ENCODE measurements at regions not wholly inside any gene's neighbourhood (a gene's known extent, or its start where the extent isn't known, plus 50 kb on each side); places are given as distances from the start of the nearest gene placed in this dataset.
"Not testable (repeated sequence)": the region's sequence is repeated elsewhere in the genome, so short reads cannot be mapped to it uniquely, and the experiment has no call there.

DNA sequence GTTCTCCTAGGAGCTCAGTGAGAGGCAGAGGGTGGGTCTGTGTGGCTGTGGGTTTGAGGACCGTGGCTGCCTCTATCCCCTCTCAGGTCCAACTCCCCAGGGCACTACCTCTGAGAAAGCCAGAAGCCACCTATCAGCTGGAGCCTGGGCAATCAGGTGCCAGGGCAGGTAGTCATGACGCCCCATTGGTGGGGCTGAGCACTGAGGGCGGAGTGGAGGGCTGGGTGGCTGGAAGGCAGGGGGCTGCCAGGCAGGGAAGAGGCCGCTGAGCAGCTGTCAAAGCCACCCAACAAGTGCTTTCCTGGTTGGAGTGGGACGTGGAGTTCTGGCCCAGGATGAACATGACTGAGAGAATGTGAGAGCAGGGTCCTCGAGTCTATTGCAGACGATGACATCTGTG is 164.9 kb upstream of the AJAP1 start:
- H2BK15ac ChIP-seq (ENCODE audit: low read depth, low read length): no peak overlapping the region
- H2AK9ac ChIP-seq (replicated peaks; ENCODE audit: low read depth, low read length, poor library complexity): no peak overlapping the region
- in situ Hi-C loops (cut with MboI; ENCODE audit: low sequenced_read_pairs): no loop called here
- ChIA-PET CTCF (no interaction called here), POLR2A (ENCODE audit: unreplicated experiment) (no interaction called here)
- no peak overlapping the region for H2AFZ ChIP-seq (replicated peaks; ENCODE audit: low read length, poor library complexity)
- no peak overlapping the region for H4K8ac ChIP-seq (ENCODE audit: low read depth in 2 of 2, low read length in 2 of 2)
- no peak overlapping the region for H2AK5ac ChIP-seq (ENCODE audit: low read depth, low read length)
- H3K4me2 ChIP-seq (ENCODE audit: low read depth, low read length): no peak overlapping the region
- no peak overlapping the region for H4K91ac ChIP-seq (ENCODE audit: insufficient read depth, low read depth, low read length)
- H3K27me3 ChIP-seq (ENCODE audit: control insufficient read depth, insufficient read depth, low read length): no peaks in the 10 kb centered on the region
- H2BK120ac ChIP-seq (ENCODE audit: low read depth, low read length): no peak overlapping the region
- H3K79me1 ChIP-seq (ENCODE audit: low read depth in 1 of 2, low read length in 2 of 2): no peaks in the 10 kb centered on the region
- ATAC-seq (ENCODE audit: low read depth): no peak
- no peak overlapping the region for H3K27ac ChIP-seq (ENCODE audit: insufficient read depth, low read length)
- H3K4ac ChIP-seq (ENCODE audit: low read depth, low read length): no peak overlapping the region
- H3K23ac ChIP-seq (ENCODE audit: low read depth, low read length): no peak overlapping the region
- H2BK5ac ChIP-seq (ENCODE audit: low read depth, low read length, poor library complexity, severe bottlenecking): no peak overlapping the region
- DNase-seq: no peak
- H4K20me1 ChIP-seq (ENCODE audit: insufficient read depth, low read length): no peaks in the 10 kb centered on the region
- no peak for TF ChIP-seq ELK1 (IDR thresholded peaks at IDR 0.05; ENCODE audit: borderline replicate concordance, low read depth, low read length)
- TF ChIP-seq MXI1 (IDR thresholded peaks at IDR 0.05; ENCODE audit: borderline replicate concordance, low read depth, low read length): no peak
- TF ChIP-seq RAD21 (IDR thresholded peaks at IDR 0.05; ENCODE audit: low read length): no peak
- TF ChIP-seq POLR2A (IDR thresholded peaks at IDR 0.05; ENCODE audit: low read depth, low read length): no peak
- no peak for TF ChIP-seq RCOR1 (IDR thresholded peaks at IDR 0.05; ENCODE audit: insufficient replicate concordance, low read length)
- TF ChIP-seq CHD1 (IDR thresholded peaks at IDR 0.05; ENCODE audit: low read depth, low read length): no peak
- no peak for TF ChIP-seq MAZ (IDR thresholded peaks at IDR 0.05; ENCODE audit: borderline replicate concordance, low read depth, low read length)
- H3K4me1 ChIP-seq (ENCODE audit: control insufficient read depth, insufficient read depth, low read length): no peaks in the 10 kb centered on the region
- no peak overlapping the region for H3K9ac ChIP-seq (ENCODE audit: low read depth, low read length)
- H3K14ac ChIP-seq (replicated peaks; ENCODE audit: low read depth, low read length): no peak overlapping the region
- no peaks in the 10 kb centered on the region for H3K36me3 ChIP-seq (ENCODE audit: control insufficient read depth, insufficient read depth, low read length)
- H2BK20ac ChIP-seq (ENCODE audit: low read depth, low read length): no peak overlapping the region
- H3K18ac ChIP-seq (ENCODE audit: low read depth, low read length): no peak overlapping the region
- H3K9me3 ChIP-seq (ENCODE audit: control insufficient read depth, insufficient read depth, low read length): peaks cover 57% of the 10 kb centered on the region
- no peak overlapping the region for H4K5ac ChIP-seq (ENCODE audit: low read depth, low read length)
- intact Hi-C loops (cut with micrococcal nuclease): no loop called here
- H3K56ac ChIP-seq (ENCODE audit: extremely low read depth, insufficient read depth, low read length): no peak overlapping the region
- dilution Hi-C loops (cut with HindIII; ENCODE audit: low sequenced_read_pairs, unreplicated experiment): no loop called here
- H3K9me1 ChIP-seq (ENCODE audit: insufficient read depth, low read length): no peaks in the 10 kb centered on the region
- no peak overlapping the region for H3K4me3 ChIP-seq (ENCODE audit: insufficient read depth, low read depth, low read length)
- 50% methylated on average over 2 of the region's 7 CpGs; no CpG with 5 or more reads in 1 of the 2 experiments for WGBS, 2 experiments (ENCODE audit: extremely low coverage in 2 of 2, insufficient read length in 1 of 2)
- BruUV-seq (replicated peaks): no TSS peak

GRCh38 chr1:4489992-4490391 is 164.4 kb upstream of the AJAP1 start:
- CTCF ChIA-PET; H2BK5ac ChIP-seq (ENCODE audit: low read depth, low read length, poor library complexity, severe bottlenecking); H4K8ac ChIP-seq (ENCODE audit: low read depth in 2 of 2, low read length in 2 of 2); H2BK120ac ChIP-seq (ENCODE audit: low read depth, low read length); H3K79me1 ChIP-seq (ENCODE audit: low read depth in 1 of 2, low read length in 2 of 2); H2BK20ac ChIP-seq (ENCODE audit: low read depth, low read length); H3K36me3 ChIP-seq (ENCODE audit: control insufficient read depth, insufficient read depth, low read length); H2AK5ac ChIP-seq (ENCODE audit: low read depth, low read length); H3K4ac ChIP-seq (ENCODE audit: low read depth, low read length); H2AFZ ChIP-seq (replicated peaks; ENCODE audit: low read length, poor library complexity); intact Hi-C loops (cut with micrococcal nuclease); POLR2A ChIA-PET (ENCODE audit: unreplicated experiment); H3K4me2 ChIP-seq (ENCODE audit: low read depth, low read length); H3K27ac ChIP-seq (ENCODE audit: insufficient read depth, low read length); H3K9ac ChIP-seq (ENCODE audit: low read depth, low read length); in situ Hi-C loops (cut with MboI; ENCODE audit: low sequenced_read_pairs); H3K27me3 ChIP-seq (ENCODE audit: control insufficient read depth, insufficient read depth, low read length); H3K4me1 ChIP-seq (ENCODE audit: control insufficient read depth, insufficient read depth, low read length); DNase-seq; H3K9me1 ChIP-seq (ENCODE audit: insufficient read depth, low read length); H2AK9ac ChIP-seq (replicated peaks; ENCODE audit: low read depth, low read length, poor library complexity); H3K23ac ChIP-seq (ENCODE audit: low read depth, low read length); H4K5ac ChIP-seq (ENCODE audit: low read depth, low read length); H3K18ac ChIP-seq (ENCODE audit: low read depth, low read length); H3K56ac ChIP-seq (ENCODE audit: extremely low read depth, insufficient read depth, low read length); H4K91ac ChIP-seq (ENCODE audit: insufficient read depth, low read depth, low read length); H4K20me1 ChIP-seq (ENCODE audit: insufficient read depth, low read length); BruUV-seq (replicated peaks); H3K14ac ChIP-seq (replicated peaks; ENCODE audit: low read depth, low read length); H3K4me3 ChIP-seq (ENCODE audit: insufficient read depth, low read depth, low read length); dilution Hi-C loops (cut with HindIII; ENCODE audit: low sequenced_read_pairs, unreplicated experiment); ATAC-seq (ENCODE audit: low read depth); H2BK15ac ChIP-seq (ENCODE audit: low read depth, low read length): not testable (repeated sequence)
- peaks cover 56% of the 10 kb centered on the region for H3K9me3 ChIP-seq (ENCODE audit: control insufficient read depth, insufficient read depth, low read length)
